Ishikawa (cell line): ENCODE measurements at regions not wholly inside any gene's neighbourhood (a gene's known extent, or its start where the extent isn't known, plus 50 kb on each side); places are given as distances from the start of the nearest gene placed in this dataset.

Experiments
- CEBPB ChIP-seq: IDR thresholded peaks from 2 replicates; pipeline ENCODE4 v1.6.1; 2012
- CREB1 ChIP-seq: IDR thresholded peaks from 2 replicates; pipeline ENCODE4 v1.6.1; 2012; ENCODE audit warnings: low read depth
- EGR1 ChIP-seq: IDR thresholded peaks from 2 replicates; pipeline ENCODE4 v1.6.1; 2012
- EP300 ChIP-seq: IDR thresholded peaks from 2 replicates; pipeline ENCODE4 v1.6.1; 2012; ENCODE audit warnings: borderline replicate concordance
- FOXM1 ChIP-seq: IDR thresholded peaks from 2 replicates; pipeline ENCODE4 v1.6.1; 2012; ENCODE audit warnings: low read depth, borderline replicate concordance
- MAX ChIP-seq: IDR thresholded peaks from 2 replicates; pipeline ENCODE4 v1.6.1; 2012
- NFIC ChIP-seq: IDR thresholded peaks from 2 replicates; pipeline ENCODE4 v1.6.1; 2012
- RAD21 ChIP-seq: IDR thresholded peaks from 2 replicates; pipeline ENCODE4 v1.6.1; 2012; ENCODE audit warnings: low read depth
- REST ChIP-seq: IDR thresholded peaks from 2 replicates; pipeline ENCODE4 v1.6.1; 2012; ENCODE audit warnings: low read depth, mild to moderate bottlenecking
- TAF1 ChIP-seq: IDR thresholded peaks from 2 replicates; pipeline ENCODE4 v1.6.1; 2012; ENCODE audit warnings: low read depth, mild to moderate bottlenecking
- TCF12 ChIP-seq: IDR thresholded peaks from 2 replicates; pipeline ENCODE4 v1.6.1; 2012; ENCODE audit warnings: low read depth
- TEAD4 ChIP-seq: IDR thresholded peaks from 2 replicates; pipeline ENCODE4 v1.6.1; 2012
- USF1 ChIP-seq: IDR thresholded peaks from 2 replicates; pipeline ENCODE4 v1.6.1; 2012
- YY1 ChIP-seq: IDR thresholded peaks from 2 replicates; pipeline ENCODE4 v1.6.1; 2012; ENCODE audit warnings: low read depth
- ZBTB7A ChIP-seq: IDR thresholded peaks from 2 replicates; pipeline ENCODE4 v1.6.1; 2012; ENCODE audit warnings: low read depth

- TF ChIP-seq ZBTB7A = no peak
- TF ChIP-seq TCF12 = no peak
- no peak for TF ChIP-seq MAX
- no peak for TF ChIP-seq TEAD4
- TF ChIP-seq EGR1 = no peak
- TF ChIP-seq USF1 = no peak
Observed at GRCh38 chr10:51008346-51008745, 65.9 kb upstream of the PRKG1 start.

- no peak for TF ChIP-seq TCF12
- peak; percentile 54 for TF ChIP-seq RAD21
- no peak for TF ChIP-seq YY1
Observed at GRCh38 chr10:51010977-51011376, 63.3 kb upstream of the PRKG1 start.

DNA sequence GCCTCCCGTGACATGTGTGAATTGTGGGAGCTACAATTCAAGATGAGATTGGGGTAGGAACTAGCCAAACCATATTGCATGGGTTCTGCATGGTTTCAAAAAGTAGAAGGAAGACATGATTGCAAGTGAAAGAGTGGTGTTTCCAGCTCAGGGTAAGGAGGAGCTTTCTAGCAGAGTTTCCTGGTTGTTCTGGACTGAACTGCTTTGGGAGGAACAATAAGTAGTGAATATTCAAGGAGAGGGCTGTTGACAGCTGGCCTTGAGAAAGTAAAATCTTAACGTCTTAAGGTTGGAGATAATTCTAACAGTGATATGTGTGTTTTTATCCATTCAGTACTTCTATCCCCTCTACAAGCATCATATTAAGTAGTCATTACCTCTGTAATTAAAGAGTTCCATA, 62.2 kb upstream of the PRKG1 start:
- TF ChIP-seq RAD21 (no peak), FOXM1 (no peak), ZBTB7A (no peak), CEBPB (no peak), TEAD4 (no peak), TCF12 (no peak), EGR1 (no peak), TAF1 (no peak), YY1 (no peak), MAX (no peak), CREB1 (no peak), EP300 (no peak), USF1 (no peak), REST (no peak), NFIC (no peak)

DNA sequence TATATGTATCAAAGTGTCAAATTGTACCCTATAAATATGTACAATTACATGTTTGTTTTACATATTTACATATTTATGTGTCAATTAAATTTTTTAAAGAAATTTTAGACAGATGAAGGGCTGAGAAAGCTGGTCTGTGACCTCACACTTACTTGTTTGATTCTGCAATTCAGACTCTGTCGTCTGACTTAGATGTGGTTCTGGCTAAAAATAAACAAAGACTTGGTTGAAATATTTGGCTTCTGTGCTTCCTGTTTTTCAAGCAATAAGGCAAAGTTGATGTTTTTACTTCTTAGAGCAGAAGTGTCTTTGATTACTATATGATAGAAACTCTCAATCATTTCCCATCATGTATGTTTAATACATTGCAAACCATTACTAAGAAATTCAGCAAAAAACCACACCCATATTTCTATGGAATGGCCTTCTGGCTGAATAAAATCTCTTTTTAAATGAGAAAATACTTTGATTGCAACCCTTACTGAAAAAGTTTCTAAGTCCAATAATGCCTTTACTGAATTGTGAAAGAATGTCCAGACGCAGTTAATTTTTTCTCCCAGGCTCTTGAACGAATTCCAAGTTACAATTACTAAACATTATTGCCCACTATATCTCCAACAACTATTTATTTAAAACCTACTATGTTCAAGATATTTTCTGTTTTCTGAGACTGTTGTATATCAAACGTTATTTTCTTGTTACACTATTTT, 59.5 kb upstream of the PRKG1 start:
- TF ChIP-seq YY1 = no peak

- TF ChIP-seq RAD21 (no peak), TAF1 (no peak), ZBTB7A (no peak), NFIC (no peak), EP300 (no peak), REST (no peak), FOXM1 (no peak), CREB1 (no peak), CEBPB (no peak), TEAD4 (no peak), YY1 (no peak)
Observed at GRCh38 chr10:51020200-51020599, 54.1 kb upstream of the PRKG1 start.

GRCh38 chr10:51022933-51023585, 51.2 kb upstream of the PRKG1 start:
- no peak for TF ChIP-seq ZBTB7A
- no peak for TF ChIP-seq NFIC
- TF ChIP-seq EGR1 = no peak
- no peak for TF ChIP-seq CREB1
- no peak for TF ChIP-seq MAX
- TF ChIP-seq TCF12 = no peak
- no peak for TF ChIP-seq REST
- no peak for TF ChIP-seq RAD21
- no peak for TF ChIP-seq TAF1
- TF ChIP-seq TEAD4 = no peak
- TF ChIP-seq FOXM1 = no peak
- TF ChIP-seq EP300 = no peak
- TF ChIP-seq YY1 = no peak
- TF ChIP-seq CEBPB = no peak
- TF ChIP-seq USF1 = no peak
